TTC549 (cell line): ENCODE measurements at regions not wholly inside any gene's neighbourhood (a gene's known extent, or its start where the extent isn't known, plus 50 kb on each side); places are given as distances from the start of the nearest gene placed in this dataset.
A peak's percentile ranks its signal among the peaks of the same experiment; 100 is the strongest.
"Not testable (repeated sequence)": the region's sequence is repeated elsewhere in the genome, so short reads cannot be mapped to it uniquely, and the experiment has no call there.

Source experiments
- FAIRE-seq: peaks from 2 replicates; lab custom pipeline; 2012; peaks lifted over from hg19 to GRCh38; lab: Jason Lieb, UNC

GRCh38 chr2:87075054-87075790, 53.6 kb upstream of the PLGLB1 start:
- not testable (repeated sequence) for FAIRE-seq

- FAIRE-seq: not testable (repeated sequence)
Measured at GRCh38 chr2:87075791-87076252, 54.2 kb upstream of the PLGLB1 start.

GRCh38 chr2:87076253-87077123, 54.8 kb upstream of the PLGLB1 start:
- peak; percentile 96 for FAIRE-seq

GRCh38 chr2:87077124-87077446, 55.4 kb upstream of the PLGLB1 start:
- FAIRE-seq: not testable (repeated sequence)

GRCh38 chr2:87081727-87082126, 60.1 kb upstream of the PLGLB1 start:
- not testable (repeated sequence) for FAIRE-seq

- FAIRE-seq: not testable (repeated sequence)
Measured at GRCh38 chr2:87088079-87088478, 66.4 kb upstream of the PLGLB1 start.

- not testable (repeated sequence) for FAIRE-seq
Measured at GRCh38 chr2:87089401-87089800, 67.8 kb upstream of the PLGLB1 start.

- FAIRE-seq: not testable (repeated sequence)
Measured at GRCh38 chr2:87093252-87093651, 71.6 kb upstream of the PLGLB1 start.

GRCh38 chr2:87093937-87094529, 72.4 kb upstream of the PLGLB1 start:
- not testable (repeated sequence) for FAIRE-seq

- FAIRE-seq: not testable (repeated sequence)
Measured at GRCh38 chr2:87095804-87096203, 74.2 kb upstream of the PLGLB1 start.

GRCh38 chr2:87128761-87129553, 107.3 kb upstream of the PLGLB1 start:
- FAIRE-seq: not testable (repeated sequence)

- FAIRE-seq: not testable (repeated sequence)
Measured at GRCh38 chr2:87132577-87132976, 110.9 kb upstream of the PLGLB1 start.

GRCh38 chr2:87151835-87152493, 130.3 kb upstream of the PLGLB1 start:
- FAIRE-seq: not testable (repeated sequence)

- FAIRE-seq: not testable (repeated sequence)
Measured at GRCh38 chr2:87174454-87174853, 152.8 kb upstream of the PLGLB1 start.

GRCh38 chr2:87183373-87183772, 161.7 kb upstream of the PLGLB1 start:
- FAIRE-seq: not testable (repeated sequence)

GRCh38 chr2:87184260-87184659, 162.6 kb upstream of the PLGLB1 start:
- not testable (repeated sequence) for FAIRE-seq

- not testable (repeated sequence) for FAIRE-seq
Measured at GRCh38 chr2:87189214-87189613, 167.6 kb upstream of the PLGLB1 start.

- peak; percentile 9 for FAIRE-seq
Measured at GRCh38 chr2:87193336-87193735, 171.7 kb upstream of the PLGLB1 start.

GRCh38 chr2:87194254-87194999, 172.8 kb upstream of the PLGLB1 start:
- FAIRE-seq: not testable (repeated sequence)

GRCh38 chr2:87196720-87197388, 175.2 kb upstream of the PLGLB1 start:
- FAIRE-seq: not testable (repeated sequence)
